ENCODE measurements at regions not wholly inside any gene's neighbourhood (a gene's known extent, or its start where the extent isn't known, plus 50 kb on each side); places are given as distances from the start of the nearest gene placed in this dataset.

DNA sequence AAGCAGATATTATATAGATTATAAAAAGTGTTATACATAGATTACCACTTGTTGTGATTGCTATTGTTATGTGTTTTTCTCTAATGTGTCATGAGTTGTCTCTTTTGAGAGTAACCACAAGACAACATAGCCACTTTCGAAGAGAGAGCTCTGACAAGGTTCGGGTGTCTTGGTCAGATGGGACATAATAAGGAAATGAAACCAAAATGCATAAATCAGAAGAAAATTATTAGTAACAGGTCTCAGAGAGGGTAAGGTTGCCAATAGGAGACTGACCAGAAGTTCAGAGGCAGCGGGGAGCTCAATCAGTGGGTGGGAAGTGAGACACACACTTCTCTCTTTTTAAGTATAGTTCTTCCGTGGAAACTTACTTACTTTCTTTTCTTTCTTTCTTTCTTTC, 639.2 kb upstream of the POT1 start:
- Histone ChIP-seq H3F3A (ENCODE audit: control insufficient read depth, insufficient read depth) (no peaks in the 10 kb centered on the region), H3K4me1 (ENCODE audit: control insufficient read depth, low read length) (no peaks in the 10 kb centered on the region), H3K4me3 (ENCODE audit: low read length) (no peak overlapping the region), H3K79me2 (ENCODE audit: control insufficient read depth, low read length) (no peaks in the 10 kb centered on the region), H3K27ac (ENCODE audit: low read depth, low read length) (no peak overlapping the region), H3K27me3 (ENCODE audit: control insufficient read depth, low read length) (no peaks in the 10 kb centered on the region), H3K9me2 (replicated peaks; ENCODE audit: control insufficient read depth, low read length) (no peaks in the 10 kb centered on the region; the same call in 1 of the 2 replicates), H3K9me3 (ENCODE audit: control insufficient read depth, insufficient read depth, low read length) (peaks cover 2% of the 10 kb centered on the region; the same call in 1 of the 2 replicates), H3K4me2 (ENCODE audit: low read length) (no peak overlapping the region), H3K36me3 (ENCODE audit: control insufficient read depth, low read length) (no peaks in the 10 kb centered on the region), H4K20me1 (ENCODE audit: control insufficient read depth, insufficient read depth, low read depth, low read length) (no peaks in the 10 kb centered on the region)
- no peak for TF ChIP-seq EZH2phosphoT487 (IDR thresholded peaks at IDR 0.05; ENCODE audit: borderline replicate concordance, low read length)
- TF ChIP-seq, protein P1, sequence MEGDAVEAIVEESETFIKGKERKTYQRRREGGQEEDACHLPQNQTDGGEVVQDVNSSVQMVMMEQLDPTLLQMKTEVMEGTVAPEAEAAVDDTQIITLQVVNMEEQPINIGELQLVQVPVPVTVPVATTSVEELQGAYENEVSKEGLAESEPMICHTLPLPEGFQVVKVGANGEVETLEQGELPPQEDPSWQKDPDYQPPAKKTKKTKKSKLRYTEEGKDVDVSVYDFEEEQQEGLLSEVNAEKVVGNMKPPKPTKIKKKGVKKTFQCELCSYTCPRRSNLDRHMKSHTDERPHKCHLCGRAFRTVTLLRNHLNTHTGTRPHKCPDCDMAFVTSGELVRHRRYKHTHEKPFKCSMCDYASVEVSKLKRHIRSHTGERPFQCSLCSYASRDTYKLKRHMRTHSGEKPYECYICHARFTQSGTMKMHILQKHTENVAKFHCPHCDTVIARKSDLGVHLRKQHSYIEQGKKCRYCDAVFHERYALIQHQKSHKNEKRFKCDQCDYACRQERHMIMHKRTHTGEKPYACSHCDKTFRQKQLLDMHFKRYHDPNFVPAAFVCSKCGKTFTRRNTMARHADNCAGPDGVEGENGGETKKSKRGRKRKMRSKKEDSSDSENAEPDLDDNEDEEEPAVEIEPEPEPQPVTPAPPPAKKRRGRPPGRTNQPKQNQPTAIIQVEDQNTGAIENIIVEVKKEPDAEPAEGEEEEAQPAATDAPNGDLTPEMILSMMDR (IDR thresholded peaks at IDR 0.05; ENCODE audit: low read depth, low read length, poor library complexity, severe bottlenecking) = no peak

DNA sequence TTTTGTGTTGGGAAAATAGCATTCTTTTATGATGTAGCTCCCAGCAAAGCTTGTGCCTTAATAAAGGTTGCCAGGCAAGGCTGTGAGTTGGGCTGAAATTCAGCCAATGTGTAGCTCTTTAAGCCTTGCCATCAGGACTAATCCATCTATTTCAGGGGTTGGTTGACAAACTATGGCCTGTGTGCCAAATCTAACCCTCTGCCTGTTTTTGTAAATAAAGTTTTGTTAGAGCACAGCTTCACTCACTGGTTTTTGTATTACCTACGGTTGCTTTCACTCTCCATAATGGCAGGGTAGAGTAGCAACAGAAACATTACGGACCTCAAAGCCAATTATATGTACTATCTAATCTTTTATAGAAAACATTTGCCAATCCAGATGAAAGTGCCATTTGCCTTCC, 638.1 kb upstream of the POT1 start:
- Histone ChIP-seq H3K36me3 (ENCODE audit: control insufficient read depth, low read length) (no peaks in the 10 kb centered on the region), H4K20me1 (ENCODE audit: control insufficient read depth, insufficient read depth, low read depth, low read length) (no peaks in the 10 kb centered on the region), H3K27me3 (ENCODE audit: control insufficient read depth, low read length) (no peaks in the 10 kb centered on the region), H3K9me3 (ENCODE audit: control insufficient read depth, insufficient read depth, low read length) (peaks cover 3% of the 10 kb centered on the region; the same call in 1 of the 2 replicates), H3K27ac (ENCODE audit: low read depth, low read length) (no peak overlapping the region), H3K79me2 (ENCODE audit: control insufficient read depth, low read length) (no peaks in the 10 kb centered on the region), H3K4me3 (ENCODE audit: low read length) (no peak overlapping the region), H3F3A (ENCODE audit: control insufficient read depth, insufficient read depth) (no peaks in the 10 kb centered on the region), H3K9me2 (replicated peaks; ENCODE audit: control insufficient read depth, low read length) (no peaks in the 10 kb centered on the region), H3K4me2 (ENCODE audit: low read length) (no peak overlapping the region), H3K4me1 (ENCODE audit: control insufficient read depth, low read length) (no peaks in the 10 kb centered on the region)
- TF ChIP-seq EZH2phosphoT487 (IDR thresholded peaks at IDR 0.05; ENCODE audit: borderline replicate concordance, low read length) = no peak

DNA sequence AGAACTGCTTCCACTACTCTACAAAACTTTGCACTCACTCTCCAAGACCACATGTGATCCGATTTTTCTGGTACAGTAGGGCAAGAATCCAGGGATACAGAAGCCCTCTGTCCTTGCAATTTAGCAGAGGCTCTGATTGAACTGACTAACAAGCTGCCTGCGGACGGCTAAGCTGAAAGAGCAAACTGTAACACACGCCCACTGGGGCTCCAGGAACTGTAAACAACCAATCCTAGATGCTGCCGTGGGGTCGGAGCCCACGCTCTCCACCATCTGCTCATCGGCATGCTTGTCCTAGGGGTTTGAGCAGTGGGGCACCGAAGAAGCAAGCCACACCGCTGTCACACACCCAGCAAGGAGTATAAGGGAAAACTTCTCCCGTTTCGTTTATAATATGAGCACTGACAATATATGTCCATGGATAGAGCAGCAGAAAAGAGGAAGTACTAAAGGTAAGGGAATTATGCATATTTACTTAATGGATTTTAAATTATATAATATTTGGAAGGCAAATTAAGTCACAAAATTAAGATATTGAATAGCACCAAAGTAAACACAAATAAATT, 634.4 kb upstream of the POT1 start:
- H3K36me3 ChIP-seq (ENCODE audit: control insufficient read depth, low read length) = no peaks in the 10 kb centered on the region
- peaks cover 3% of the 10 kb centered on the region; the same call in 1 of the 2 replicates for H3K9me3 ChIP-seq (ENCODE audit: control insufficient read depth, insufficient read depth, low read length)
- H3K27ac ChIP-seq (ENCODE audit: low read depth, low read length) = no peak overlapping the region
- H3K4me2 ChIP-seq (ENCODE audit: low read length) = no peak overlapping the region
- H3K9me2 ChIP-seq (replicated peaks; ENCODE audit: control insufficient read depth, low read length) = no peaks in the 10 kb centered on the region
- no peaks in the 10 kb centered on the region for H3K4me1 ChIP-seq (ENCODE audit: control insufficient read depth, low read length)
- no peaks in the 10 kb centered on the region for H3F3A ChIP-seq (ENCODE audit: control insufficient read depth, insufficient read depth)
- no peaks in the 10 kb centered on the region for H4K20me1 ChIP-seq (ENCODE audit: control insufficient read depth, insufficient read depth, low read depth, low read length)
- TF ChIP-seq, protein P1 (IDR thresholded peaks at IDR 0.05; ENCODE audit: low read depth, low read length, poor library complexity, severe bottlenecking) = no peak
- TF ChIP-seq EZH2phosphoT487 (IDR thresholded peaks at IDR 0.05; ENCODE audit: borderline replicate concordance, low read length) = no peak
- H3K4me3 ChIP-seq (ENCODE audit: low read length) = no peak overlapping the region
- H3K27me3 ChIP-seq (ENCODE audit: control insufficient read depth, low read length) = no peaks in the 10 kb centered on the region
- no peaks in the 10 kb centered on the region for H3K79me2 ChIP-seq (ENCODE audit: control insufficient read depth, low read length)

DNA sequence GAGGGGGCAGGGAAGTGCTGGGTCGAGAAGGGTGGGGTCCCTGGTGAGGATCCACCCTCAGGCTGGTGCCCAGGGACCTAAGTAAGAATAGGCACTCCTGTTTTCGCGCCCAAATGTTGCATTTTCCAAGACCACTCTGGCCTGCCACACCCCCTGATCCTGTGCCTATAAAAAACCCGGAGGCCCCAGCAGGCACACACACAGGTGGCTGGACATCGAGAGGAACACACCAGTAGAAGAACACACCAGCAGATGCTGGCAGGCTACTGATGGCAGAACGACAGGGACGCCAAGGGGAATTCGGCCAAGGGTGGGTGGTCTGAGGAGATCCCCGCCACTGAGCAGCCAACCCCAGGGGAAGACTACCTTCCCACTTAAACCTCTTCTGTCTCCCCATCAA, 633.9 kb upstream of the POT1 start:
- Histone ChIP-seq H3K27me3 (ENCODE audit: control insufficient read depth, low read length) (no peaks in the 10 kb centered on the region), H4K20me1 (ENCODE audit: control insufficient read depth, insufficient read depth, low read depth, low read length) (no peaks in the 10 kb centered on the region), H3K4me1 (ENCODE audit: control insufficient read depth, low read length) (no peaks in the 10 kb centered on the region), H3K79me2 (ENCODE audit: control insufficient read depth, low read length) (no peaks in the 10 kb centered on the region), H3K9me3 (ENCODE audit: control insufficient read depth, insufficient read depth, low read length) (peaks cover 3% of the 10 kb centered on the region; the same call in 1 of the 2 replicates), H3K27ac (ENCODE audit: low read depth, low read length) (no peak overlapping the region), H3K4me2 (ENCODE audit: low read length) (no peak overlapping the region), H3K4me3 (ENCODE audit: low read length) (no peak overlapping the region), H3K36me3 (ENCODE audit: control insufficient read depth, low read length) (no peaks in the 10 kb centered on the region), H3K9me2 (replicated peaks; ENCODE audit: control insufficient read depth, low read length) (no peaks in the 10 kb centered on the region), H3F3A (ENCODE audit: control insufficient read depth, insufficient read depth) (no peaks in the 10 kb centered on the region)
- TF ChIP-seq, protein P1 (IDR thresholded peaks at IDR 0.05; ENCODE audit: low read depth, low read length, poor library complexity, severe bottlenecking) = no peak
- TF ChIP-seq EZH2phosphoT487 (IDR thresholded peaks at IDR 0.05; ENCODE audit: borderline replicate concordance, low read length) = no peak

All from DOHH2 (cell line).